ENCODE measurements at regions not wholly inside any gene's neighbourhood (a gene's known extent, or its start where the extent isn't known, plus 50 kb on each side); places are given as distances from the start of the nearest gene placed in this dataset.

- no peak for TF ChIP-seq EZH2 (IDR thresholded peaks at IDR 0.05; ENCODE audit: borderline replicate concordance, low read depth, low read length, poor library complexity, severe bottlenecking)
- no peak for TF ChIP-seq CTCF (conservative IDR thresholded peaks at IDR 0.05; ENCODE audit: low read depth, low read length)
Measured at GRCh38 chr2:194445226-194445625, 1211.8 kb upstream of the SLC39A10 start.
